ENCODE measurements at regions not wholly inside any gene's neighbourhood (a gene's known extent, or its start where the extent isn't known, plus 50 kb on each side); places are given as distances from the start of the nearest gene placed in this dataset.
"Not testable (repeated sequence)": the region's sequence is repeated elsewhere in the genome, so short reads cannot be mapped to it uniquely, and the experiment has no call there.

DNA sequence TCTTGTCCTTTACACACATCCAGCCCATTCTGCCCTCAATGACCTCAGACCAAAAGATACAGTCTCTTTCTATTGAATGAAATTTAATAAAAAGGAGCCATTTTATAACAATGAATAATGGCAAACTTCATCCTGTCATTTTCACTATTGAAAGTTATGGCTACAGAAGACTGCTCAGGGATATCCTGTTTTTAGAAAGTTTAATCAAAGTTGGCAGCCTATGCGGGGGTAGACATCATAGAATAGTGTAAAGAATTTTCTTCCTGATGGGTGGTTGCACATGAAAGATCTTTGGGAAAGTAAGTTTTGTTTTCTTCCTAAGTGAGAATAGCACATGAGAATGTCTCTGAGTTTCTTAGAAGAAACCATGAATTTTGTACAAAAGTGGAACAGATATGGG is 670.4 kb upstream of the CDH6 start:
- no peak for FAIRE-seq
- no peak for DNase-seq (ENCODE audit: insufficient read length, low spot score)

DNA sequence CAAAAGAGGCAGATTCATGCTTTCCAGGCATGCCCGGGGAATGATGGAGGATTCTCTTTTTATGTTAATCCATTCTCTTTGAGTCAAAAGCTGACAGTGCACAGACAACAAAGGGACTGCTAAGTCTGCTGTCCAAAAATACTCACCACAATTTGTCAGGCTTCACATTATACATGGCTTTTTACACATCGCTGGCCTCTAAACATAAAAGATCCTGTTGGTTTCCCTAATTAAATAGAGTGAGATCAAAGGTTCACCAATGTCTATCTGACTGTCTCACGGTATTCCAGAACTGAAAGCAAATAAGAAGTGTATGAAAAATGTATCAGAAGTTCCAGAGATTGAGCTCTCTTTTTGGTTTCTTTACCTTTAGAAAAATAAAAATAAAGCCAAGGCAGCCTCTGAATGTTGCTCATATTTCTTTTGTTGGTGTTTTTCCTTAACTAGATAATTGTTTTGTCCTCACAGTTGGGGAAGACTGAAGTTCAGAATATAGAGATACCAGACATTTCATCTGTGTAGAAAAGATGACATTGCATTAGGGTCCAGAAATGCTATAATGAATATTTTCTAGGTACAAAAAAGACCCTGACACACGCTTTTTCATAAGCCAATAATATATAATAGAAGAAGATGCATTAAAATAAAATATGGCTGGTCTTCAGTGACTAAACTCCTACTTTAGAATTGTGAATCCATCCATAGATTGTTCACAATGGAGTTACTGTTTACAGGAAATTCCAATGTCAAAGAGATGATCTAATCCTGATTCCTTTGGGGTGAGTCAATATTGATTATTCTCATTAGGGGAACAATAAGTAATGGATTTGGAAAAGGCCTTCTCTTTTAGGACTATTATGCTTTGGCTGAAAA is 688.2 kb upstream of the CDH6 start:
- DNase-seq (ENCODE audit: insufficient read length, low spot score) (no peak), FAIRE-seq (no peak)

GRCh38 chr5:30502277-30502676 is 691.2 kb upstream of the CDH6 start:
- FAIRE-seq (no peak), DNase-seq (ENCODE audit: insufficient read length, low spot score) (no peak)

GRCh38 chr5:30501065-30501464 is 692.4 kb upstream of the CDH6 start:
- DNase-seq (ENCODE audit: insufficient read length, low spot score) (no peak), FAIRE-seq (no peak)

- no peak for FAIRE-seq
These were observed 693.0 kb upstream of the CDH6 start for GRCh38 chr5:30500513-30500912.

DNA sequence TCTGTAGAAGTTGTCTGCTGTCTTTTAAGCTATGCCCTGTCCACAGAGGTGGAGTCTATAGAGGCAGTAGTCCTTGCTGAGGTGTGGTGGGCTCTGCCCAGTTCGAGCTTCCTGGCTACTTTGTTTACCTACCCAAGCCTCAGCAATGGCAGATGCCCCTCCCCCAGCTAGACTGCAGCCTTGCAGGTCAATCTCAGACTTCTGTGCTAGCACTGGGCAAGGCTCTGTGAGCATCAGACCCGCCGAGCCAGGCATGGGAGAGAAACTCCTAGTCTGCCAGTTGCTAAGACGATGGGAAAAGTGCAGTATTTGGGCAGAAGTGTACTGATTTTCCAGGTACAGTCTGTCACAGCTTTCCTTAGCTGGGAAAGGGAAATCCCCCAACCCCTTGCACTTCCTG is 694.1 kb upstream of the CDH6 start:
- FAIRE-seq: no peak
- no peak for DNase-seq (ENCODE audit: insufficient read length, low spot score)

More at GRCh38 chr5:30500513-30500912, 693.0 kb upstream of the CDH6 start:
- no peak for DNase-seq (ENCODE audit: insufficient read length, low spot score)

- FAIRE-seq: no peak
- DNase-seq (ENCODE audit: insufficient read length, low spot score): no peak
These were observed 694.5 kb upstream of the CDH6 start for GRCh38 chr5:30498972-30499371.

DNA sequence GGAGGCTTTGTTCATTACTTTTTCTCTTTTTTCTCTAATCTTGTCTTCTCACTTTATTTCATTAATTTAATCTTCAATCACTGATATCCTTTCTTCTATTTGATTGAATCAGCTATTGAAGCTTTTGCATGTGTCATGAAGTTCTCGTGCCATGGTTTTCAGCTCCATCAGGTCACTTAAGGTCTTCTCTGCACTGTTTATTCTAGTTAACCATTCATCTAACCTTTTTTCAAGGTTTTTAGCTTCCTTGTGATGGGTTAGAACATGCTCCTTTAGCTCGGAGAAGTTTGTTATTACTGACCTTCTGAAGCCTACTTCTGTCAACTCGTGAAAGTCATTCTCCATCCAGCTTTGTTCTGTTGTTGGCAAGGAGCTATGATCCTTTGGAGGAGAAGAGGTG is 695.0 kb upstream of the CDH6 start:
- not testable (repeated sequence) for FAIRE-seq; DNase-seq (ENCODE audit: insufficient read length, low spot score)

- FAIRE-seq; DNase-seq (ENCODE audit: insufficient read length, low spot score): not testable (repeated sequence)
These were observed 699.4 kb upstream of the CDH6 start for GRCh38 chr5:30494113-30494512.

- DNase-seq (ENCODE audit: insufficient read length, low spot score): no peak
- FAIRE-seq: no peak
These were observed 714.4 kb upstream of the CDH6 start for GRCh38 chr5:30479104-30479503.

DNA sequence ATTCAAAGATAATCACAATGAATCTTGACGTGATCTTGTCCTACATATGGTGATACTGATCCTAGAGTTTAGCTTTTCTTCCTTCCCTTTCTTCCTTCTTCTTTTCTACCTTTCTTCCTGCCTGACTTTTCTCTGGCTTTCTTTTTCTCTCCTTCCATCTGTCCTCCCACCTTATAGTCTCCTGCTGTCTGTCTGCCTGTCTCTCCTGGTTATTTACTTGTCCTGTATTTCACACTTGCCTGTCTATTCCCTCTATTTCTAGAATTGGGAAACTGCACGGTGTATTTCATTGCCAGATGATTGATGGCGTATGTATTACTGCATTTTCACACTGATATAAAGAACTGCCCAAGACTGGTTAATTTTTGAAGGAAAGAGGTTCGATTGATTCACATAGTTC is 718.1 kb upstream of the CDH6 start:
- no peak for FAIRE-seq
- no peak for DNase-seq (ENCODE audit: insufficient read length, low spot score)

GRCh38 chr5:30469691-30470090 is 723.8 kb upstream of the CDH6 start:
- FAIRE-seq: no peak
- no peak for DNase-seq (ENCODE audit: insufficient read length, low spot score)

DNA sequence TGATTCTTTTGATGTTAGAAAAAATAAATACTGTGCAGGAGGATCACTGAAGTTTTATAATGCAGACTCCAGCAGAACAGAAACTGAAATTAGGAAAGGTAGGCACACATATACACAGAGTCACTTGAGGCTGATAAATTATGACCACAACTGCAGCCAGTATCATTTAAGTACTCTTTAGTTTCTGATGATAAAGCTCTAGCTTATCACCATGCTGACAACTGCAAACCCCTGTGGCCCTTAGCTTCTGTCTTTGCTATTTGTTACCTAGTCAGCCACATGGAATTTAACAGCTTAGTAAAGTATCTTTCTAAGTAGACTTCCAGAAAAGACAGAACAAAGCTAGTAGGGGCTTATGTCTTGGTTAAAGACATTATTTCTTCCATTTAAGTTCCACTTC is 734.8 kb upstream of the CDH6 start:
- FAIRE-seq: no peak
- no peak for DNase-seq (ENCODE audit: insufficient read length, low spot score)

DNA sequence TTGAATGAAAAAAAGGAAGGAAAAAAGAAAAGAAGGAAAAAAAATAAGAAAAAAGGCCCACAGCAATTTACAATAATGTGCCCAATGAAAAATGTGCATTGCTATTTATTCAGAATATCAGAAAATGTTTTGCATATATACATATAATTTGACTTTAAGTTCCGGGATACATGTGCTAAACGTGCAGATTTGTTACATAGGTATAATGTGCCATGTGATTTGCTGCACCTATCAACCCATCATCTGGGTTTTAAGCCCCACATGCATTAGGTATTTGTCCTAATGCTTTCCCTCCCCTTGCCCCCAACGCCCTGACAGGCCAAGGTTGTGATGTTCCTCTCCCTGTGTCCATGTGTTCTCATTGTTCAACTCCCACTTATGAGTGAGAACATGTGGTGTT is 738.0 kb upstream of the CDH6 start:
- DNase-seq (ENCODE audit: insufficient read length, low spot score); FAIRE-seq: not testable (repeated sequence)

GRCh38 chr5:30453168-30453567 is 740.3 kb upstream of the CDH6 start:
- DNase-seq (ENCODE audit: insufficient read length, low spot score): no peak
- FAIRE-seq: no peak

- DNase-seq (ENCODE audit: insufficient read length, low spot score) (no peak), FAIRE-seq (no peak)
These were observed 743.3 kb upstream of the CDH6 start for GRCh38 chr5:30450153-30450552.

DNA sequence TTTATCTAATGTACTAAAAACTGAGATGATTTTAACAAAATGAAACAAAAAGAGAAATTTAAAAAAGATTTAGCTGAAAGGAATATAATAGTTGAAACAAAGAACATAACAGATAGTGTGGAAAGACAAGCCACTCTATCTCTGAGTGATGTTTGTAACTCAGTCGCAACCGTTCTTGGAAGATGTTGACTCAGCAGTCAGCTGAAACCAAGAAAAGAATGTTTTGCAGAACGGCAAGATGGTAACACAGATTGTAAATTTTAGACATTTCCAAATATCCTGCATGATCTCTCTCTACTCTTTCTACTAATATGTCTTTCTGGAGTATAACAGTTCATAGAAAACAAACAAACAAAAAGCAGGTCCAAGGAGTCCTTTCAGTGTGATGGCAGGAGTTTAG is 746.1 kb upstream of the CDH6 start:
- DNase-seq (ENCODE audit: insufficient read length, low spot score) (no peak), FAIRE-seq (no peak)

DNA sequence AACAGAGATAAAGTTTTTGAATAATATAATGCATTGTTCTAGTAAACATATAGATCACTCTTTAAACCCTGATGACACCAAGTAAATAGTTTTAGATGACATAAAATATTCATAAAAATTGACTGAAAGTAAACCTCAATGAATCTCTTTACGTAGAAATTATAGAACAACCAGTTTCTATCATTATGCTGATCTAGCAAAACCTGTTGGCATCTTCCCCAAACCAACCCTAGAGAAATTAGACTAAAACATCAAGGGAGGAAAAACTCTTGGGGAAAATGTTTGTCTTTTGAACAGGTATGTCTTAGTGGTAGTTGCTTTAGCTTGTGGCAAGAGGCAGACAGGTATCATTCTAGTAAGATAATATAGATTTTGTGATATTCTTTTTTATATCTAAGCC is 747.0 kb upstream of the CDH6 start:
- no peak for FAIRE-seq
- DNase-seq (ENCODE audit: insufficient read length, low spot score): no peak

DNA sequence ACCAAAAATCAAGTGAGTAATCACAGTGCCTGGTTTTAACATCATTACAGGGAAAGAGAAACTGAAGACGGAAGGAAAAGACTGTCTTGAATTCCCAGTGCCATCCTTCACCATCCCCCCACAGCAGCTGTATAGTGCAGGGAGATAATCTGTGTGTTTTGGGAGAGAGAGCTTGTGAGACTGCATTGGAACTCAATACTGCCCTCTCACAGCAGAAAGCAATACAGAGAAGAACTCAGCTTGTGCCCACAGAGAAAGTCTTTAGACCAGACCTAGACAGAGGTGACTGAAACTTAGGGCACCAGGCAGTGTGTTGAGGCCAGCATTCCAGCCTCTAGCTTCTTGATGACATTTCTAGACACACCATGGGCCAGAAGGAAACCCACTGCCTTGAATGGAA is 754.7 kb upstream of the CDH6 start:
- FAIRE-seq: no peak
- DNase-seq (ENCODE audit: insufficient read length, low spot score): no peak

GRCh38 chr5:30436691-30437090 is 756.8 kb upstream of the CDH6 start:
- DNase-seq (ENCODE audit: insufficient read length, low spot score) (no peak), FAIRE-seq (no peak)

DNA sequence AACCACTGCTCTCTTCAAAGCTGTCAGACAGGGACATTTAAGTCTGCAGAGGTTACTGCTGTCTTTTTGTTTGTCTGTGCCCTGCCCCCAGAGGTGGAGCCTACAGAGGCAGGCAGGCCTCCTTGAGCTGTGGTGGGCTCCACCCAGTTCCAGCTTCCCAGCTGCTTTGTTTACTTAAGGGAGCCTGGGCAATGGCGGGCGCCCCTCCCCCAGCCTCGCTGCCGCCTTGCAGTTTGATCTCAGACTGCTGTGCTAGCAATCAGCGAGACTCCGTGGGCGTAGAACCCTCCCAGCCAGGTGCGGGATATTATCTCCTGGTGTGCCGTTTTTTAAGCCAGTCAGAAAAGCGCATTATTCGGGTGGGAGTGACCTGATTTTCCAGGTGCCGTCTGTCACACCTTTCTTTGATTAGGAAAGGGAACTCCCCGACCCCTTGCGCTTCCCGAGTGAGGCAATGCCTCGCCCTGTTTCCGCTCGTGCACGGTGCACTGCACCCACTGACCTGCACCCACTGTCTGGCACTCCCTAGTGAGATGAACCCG is 764.5 kb upstream of the CDH6 start:
- FAIRE-seq; DNase-seq (ENCODE audit: insufficient read length, low spot score): not testable (repeated sequence)

DNA sequence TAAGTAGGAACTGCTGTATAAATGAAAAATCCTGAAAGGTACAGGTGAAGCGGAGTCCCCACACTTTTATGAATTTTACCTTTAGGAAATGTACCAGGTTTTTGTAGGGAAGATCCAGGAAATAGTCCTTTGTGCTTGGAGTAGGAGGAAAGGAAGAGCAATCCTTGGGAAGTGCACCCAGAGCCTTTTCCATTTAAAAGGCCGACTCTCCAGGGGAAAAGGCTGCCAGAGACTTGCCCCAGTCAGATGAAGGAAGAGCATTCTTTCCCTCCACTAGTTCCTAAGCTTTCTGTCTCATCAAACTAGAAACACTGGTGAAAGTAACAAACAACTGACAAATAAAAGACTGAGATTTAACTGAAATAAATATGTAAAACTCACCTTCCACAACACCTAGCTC is 779.4 kb upstream of the CDH6 start:
- FAIRE-seq: no peak
- DNase-seq (ENCODE audit: insufficient read length, low spot score): no peak

Data from GM19239 (cell line).